Epidermal melanocyte (primary cell): ENCODE measurements at regions not wholly inside any gene's neighbourhood (a gene's known extent, or its start where the extent isn't known, plus 50 kb on each side); places are given as distances from the start of the nearest gene placed in this dataset.
"Not testable (repeated sequence)": the region's sequence is repeated elsewhere in the genome, so short reads cannot be mapped to it uniquely, and the experiment has no call there.

Source experiments
- DNase-seq: peaks from one replicate; pipeline ENCODE4 v3.0.0; 2011; ENCODE audit warnings: low spot score; ENCODE audit not compliant: insufficient read length

DNA sequence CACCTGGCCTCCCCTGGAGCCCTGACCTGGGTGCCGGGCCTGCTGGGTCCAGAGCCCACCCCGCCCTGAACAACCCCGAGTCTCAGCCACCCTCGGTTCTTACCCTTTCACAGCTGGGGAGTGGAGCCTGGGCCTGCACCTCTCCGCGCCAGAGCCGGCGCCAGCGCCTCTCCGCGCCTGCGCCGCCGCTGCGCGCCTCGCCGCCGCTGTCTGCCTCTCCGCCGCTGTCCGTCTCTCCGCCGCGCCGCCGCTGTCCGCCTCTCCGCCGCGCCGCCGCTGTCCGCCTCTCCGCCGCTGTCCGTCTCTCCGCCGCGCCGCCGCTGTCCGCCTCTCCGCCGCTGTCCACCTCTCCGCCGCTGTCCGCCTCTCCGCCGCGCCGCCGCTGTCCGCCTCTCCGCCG is 326.9 kb upstream of the PLGLB1 start:
- DNase-seq, result not testable (repeated sequence)

DNA sequence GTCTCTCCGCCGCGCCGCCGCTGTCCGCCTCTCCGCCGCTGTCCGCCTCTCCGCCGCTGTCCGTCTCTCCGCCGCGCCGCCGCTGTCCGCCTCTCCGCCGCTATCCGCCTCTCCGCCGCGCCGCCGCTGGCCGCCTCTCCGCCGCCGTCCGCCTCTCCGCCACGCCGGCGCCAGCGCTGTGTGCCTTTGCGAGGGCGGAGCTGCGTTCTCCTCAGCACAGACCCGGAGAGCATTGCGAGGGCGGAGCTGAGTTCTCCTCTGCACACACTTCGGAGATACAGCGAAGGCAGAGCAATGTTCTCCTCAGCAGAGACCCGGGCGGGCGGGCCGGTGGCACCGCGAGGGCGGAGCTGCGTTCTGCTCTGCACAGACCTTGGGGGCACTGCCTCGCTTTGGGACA is 327.4 kb upstream of the PLGLB1 start:
- not testable (repeated sequence) for DNase-seq

DNA sequence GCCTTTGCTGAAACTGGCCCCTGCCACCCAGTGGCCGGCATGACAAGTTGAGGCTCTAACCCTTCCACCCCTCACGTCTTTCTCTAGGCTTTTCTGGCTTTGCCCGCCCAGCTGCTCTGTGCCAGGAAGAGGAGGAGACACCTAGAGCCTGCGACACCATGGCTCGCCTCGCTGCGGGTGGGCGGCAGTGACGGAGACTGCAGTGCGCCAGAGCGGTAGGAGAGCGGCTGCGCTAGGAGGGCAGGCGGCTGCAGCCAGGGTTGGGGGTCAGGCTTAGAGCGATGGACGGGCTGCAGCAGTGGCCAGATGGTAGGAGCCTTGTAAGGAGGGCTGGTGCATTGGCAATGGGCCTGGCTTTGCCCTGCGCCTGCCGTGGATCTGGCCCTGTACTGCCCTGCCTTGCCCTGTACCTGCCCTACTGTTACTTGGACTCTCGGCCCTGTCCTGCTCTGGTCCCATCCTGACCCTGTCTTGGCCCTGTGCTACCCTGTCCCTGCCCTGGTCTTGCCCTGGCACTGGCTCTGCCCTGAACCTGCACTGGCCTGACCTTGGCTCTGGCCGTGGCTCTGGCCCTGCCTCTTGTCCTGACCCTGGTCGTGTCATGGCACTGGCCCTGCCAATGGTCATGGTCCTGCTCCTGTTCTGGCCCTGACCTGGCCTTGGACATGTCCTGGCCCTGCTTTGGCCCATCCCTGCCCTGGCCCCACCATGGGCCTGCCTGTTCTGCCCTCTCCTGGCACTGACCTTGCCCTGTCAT is 330.7 kb upstream of the PLGLB1 start:
- DNase-seq, result not testable (repeated sequence)

DNA sequence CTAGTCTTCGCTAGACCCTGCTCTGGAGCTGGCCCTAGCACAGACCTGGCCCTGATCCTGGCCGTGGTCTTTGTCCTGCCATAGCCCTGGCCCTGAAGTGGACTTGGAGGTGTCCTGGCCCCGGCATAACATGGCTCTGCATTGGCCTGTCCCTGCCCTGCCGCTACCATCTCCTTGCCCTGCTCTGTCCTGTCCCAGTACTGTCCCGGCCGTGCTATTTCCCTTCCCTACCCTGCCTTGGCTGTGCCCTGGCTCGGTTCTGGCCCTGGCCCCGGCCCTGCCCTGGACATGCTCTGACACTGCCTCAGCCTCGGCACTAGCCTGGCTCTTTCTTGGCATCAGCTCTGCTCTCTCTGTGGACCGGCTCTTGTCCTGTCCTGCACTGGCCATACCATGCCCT is 331.8 kb upstream of the PLGLB1 start:
- DNase-seq, result not testable (repeated sequence)

DNA sequence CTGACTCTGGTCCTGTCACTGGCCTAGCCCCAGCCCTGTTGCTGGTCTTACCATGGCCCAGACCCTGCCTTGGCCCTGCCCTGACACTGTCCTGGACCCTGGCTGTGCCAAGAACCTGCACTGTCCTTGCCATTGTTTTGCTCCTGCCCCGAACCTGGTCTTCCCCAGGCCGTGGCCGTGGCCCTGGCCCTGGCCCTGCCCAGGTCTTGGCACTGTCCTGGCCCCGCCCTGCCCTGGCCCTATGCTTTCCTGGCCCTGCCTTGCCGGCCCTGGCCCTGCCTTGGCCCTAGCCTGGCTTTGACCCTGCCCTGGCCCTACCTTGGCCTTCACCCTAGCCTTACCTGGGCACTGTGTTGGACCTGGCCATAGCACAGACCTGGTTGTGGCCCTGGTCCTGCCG is 332.5 kb upstream of the PLGLB1 start:
- not testable (repeated sequence) for DNase-seq

DNA sequence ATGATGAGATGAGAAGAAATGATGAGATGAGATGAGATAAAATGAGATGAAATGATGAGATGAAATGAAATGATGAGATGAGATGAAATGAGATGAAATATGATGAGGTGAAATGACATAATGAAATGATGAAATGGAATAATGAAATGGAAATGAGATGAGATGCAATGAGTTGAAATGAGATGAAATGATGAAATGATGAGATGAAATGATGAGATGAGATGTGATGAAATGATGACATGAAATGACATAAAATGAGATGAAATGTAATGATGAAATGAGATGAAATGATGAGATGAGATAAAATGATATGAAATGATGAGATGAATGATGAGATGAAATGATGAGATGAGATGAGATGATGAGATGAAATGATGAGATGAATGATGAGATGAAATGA is 338.6 kb upstream of the PLGLB1 start:
- DNase-seq, result not testable (repeated sequence)

DNA sequence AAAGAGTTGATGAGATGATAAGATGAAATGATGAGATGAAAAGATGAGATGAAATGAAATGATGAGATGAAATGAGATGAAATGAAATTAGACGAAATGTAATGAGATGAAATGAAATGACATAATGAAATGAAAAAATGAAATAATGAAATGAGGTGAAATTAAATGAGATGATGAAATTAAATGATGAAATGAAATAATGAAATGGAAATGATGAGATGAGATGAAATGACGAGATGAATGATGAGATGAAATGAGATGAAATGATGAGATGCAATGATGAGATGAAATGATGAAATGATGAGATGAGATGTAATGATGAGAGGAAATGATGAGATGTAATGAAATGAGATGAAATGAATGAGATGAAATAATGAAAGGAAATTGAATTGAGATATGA is 339.3 kb upstream of the PLGLB1 start:
- DNase-seq, result not testable (repeated sequence)

DNA sequence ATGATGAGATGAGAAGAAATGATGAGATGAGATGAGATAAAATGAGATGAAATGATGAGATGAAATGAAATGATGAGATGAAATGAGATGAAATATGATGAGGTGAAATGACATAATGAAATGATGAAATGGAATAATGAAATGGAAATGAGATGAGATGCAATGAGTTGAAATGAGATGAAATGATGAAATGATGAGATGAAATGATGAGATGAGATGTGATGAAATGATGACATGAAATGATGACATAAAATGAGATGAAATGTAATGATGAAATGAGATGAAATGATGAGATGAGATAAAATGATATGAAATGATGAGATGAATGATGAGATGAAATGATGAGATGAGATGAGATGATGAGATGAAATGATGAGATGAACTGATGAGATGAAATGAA is 340.2 kb upstream of the PLGLB1 start:
- DNase-seq, result not testable (repeated sequence)

DNA sequence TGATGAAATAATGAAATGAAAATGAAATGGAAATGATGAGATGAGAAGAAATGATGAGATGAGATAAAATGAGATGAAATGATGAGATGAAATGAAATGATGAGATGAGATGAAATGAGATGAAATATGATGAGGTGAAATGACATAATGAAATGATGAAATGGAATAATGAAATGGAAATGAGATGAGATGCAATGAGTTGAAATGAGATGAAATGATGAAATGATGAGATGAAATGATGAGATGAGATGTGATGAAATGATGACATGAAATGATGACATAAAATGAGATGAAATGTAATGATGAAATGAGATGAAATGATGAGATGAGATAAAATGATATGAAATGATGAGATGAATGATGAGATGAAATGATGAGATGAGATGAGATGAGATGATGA is 342.7 kb upstream of the PLGLB1 start:
- DNase-seq, result not testable (repeated sequence)

DNA sequence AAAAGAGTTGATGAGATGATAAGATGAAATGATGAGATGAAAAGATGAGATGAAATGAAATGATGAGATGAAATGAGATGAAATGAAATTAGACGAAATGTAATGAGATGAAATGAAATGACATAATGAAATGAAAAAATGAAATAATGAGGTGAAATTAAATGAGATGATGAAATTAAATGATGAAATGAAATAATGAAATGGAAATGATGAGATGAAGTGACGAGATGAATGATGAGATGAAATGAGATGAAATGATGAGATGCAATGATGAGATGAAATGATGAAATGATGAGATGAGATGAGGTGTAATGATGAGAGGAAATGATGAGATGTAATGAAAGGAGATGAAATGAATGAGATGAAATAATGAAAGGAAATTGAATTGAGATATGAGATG is 343.4 kb upstream of the PLGLB1 start:
- not testable (repeated sequence) for DNase-seq

DNA sequence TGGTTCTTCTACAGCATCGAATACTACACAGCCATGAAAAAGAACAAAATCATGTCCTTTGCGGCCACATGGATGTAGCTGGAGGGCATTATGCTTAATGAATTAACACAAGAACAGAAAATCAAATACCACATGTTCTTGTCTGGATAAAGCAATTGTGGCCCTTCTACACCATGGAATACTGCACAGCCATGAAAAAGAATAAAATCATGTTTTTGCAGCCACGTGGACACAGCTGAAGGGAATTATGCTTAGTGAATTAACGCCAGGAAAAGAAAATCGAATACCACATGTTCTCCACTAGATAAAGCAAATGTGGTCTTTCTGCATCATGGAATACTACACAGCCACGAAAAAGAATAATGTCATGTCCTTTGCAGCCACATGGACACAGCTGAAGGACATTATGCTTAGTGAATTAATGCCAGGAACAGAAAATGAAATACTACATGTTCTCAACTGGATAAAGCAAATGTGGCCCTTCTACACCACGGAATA is 361.8 kb upstream of the PLGLB2 start:
- not testable (repeated sequence) for DNase-seq

DNA sequence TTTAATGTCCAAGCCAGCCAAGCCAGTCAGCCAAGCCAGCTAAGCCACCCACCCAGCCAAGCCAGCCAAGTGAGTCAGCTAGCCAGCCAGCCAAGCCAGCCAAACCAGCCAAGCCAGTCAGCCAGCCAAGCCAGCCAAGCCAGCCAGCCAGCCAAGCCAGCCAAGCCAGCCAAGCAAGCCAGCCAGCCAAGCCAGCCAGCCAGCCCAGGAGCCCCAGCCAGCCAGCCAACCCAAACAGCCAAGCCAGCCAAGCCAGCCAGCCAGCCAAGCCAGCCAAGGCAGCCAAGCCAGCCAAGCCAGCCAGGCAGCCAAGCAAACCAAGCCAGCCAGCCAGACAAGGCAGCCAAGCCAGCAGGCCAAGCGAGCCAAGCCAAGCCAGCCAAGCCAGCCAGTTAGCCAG is 352.1 kb upstream of the PLGLB2 start:
- DNase-seq, result not testable (repeated sequence)

DNA sequence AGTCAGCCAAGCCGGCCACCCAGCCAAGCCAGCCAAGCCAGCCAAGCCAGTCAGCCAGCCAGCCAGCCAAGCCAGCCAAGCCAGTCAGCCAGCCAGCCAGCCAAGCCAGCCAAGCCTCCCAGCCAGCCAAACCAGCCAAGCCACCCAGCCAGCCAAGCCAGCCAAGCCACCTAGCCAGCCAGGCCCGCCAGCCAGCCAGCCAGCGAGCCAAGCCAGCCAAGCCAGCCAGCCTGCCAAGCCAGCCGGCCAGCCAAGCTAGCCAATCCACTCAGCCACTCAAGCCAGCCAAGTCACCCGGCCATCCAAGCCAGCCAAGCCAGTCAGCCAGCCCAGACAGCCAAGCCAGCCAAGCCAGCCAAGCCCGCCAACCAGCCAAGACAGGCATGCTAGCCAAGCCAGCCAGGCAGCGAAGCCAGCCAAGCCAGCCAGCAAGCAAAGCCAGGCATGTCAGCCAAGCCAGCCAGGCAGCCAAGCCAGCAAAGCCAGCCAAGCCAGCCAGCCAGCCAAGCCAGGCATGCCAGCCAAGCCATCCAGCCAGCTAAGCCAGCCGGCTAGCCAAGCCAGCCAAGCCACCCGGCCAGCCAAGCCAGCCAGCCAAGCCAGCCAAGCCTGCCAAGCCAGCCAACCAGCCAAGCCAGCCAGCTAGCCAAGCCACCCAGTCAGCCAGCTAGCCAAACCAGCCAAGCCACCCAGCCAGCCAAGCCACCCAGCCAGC is 351.2 kb upstream of the PLGLB2 start:
- DNase-seq, result not testable (repeated sequence)

DNA sequence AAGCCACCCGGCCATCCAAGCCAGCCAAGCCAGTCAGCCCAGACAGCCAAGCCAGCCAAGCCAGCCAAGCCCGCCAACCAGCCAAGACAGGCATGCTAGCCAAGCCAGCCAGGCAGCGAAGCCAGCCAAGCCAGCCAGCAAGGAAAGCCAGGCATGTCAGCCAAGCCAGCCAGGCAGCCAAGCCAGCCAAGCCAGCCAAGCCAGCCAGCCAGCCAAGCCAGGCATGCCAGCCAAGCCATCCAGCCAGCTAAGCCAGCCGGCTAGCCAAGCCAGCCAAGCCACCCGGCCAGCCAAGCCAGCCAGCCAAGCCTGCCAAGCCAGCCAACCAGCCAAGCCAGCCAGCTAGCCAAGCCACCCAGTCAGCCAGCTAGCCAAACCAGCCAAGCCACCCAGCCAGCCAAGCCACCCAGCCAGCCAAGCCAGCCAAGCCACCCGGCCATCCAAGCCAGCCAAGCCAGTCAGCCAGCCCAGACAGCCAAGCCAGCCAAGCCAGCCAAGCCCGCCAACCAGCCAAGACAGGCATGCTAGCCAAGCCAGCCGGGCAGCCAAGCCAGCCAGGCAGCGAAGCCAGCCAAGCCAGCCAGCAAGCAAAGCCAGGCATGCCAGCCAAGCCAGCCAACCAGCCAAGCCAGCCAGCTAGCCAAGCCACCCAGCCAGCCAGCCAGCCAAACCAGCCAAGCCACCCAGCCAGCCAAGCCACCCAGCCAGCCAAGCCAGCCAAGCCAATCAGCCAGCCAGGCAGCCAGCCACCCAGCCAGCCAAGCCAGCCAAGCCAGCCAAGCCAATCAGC is 350.4 kb upstream of the PLGLB2 start:
- not testable (repeated sequence) for DNase-seq

DNA sequence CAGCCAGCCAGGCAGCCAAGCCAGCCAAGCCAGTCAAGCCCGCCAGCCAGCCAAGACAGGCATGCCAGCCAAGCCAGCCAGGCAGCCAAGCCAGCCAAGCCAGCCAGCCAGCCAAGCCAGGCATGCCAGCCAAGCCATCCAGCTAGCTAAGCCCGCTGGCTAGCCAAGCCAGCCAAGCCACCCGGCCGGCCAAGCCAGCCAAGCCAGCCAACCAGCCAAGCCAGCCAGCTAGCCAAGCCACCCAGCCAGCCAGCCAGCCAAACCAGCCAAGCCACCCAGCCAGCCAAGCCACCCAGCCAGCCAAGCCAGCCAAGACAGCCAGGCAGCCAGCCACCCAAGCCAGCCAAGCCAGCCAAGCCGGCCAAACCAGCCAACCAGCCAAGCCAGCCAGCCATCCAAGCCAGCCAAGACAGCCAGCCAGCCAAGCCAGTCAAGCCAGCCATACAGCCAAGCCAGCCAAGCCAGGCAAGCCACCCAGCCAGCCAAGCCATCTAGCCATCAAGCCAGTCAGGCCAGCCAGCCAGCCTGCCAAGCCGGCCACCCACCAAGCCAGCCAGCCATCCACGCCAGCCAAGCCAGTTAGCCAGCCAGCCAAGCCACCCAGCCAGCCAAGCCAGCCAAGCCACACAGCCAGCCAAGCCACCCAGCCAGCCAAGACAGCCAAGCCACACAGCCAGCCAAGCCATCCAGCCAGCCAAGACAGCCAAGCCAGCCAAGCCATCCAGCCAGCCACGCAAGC is 349.2 kb upstream of the PLGLB2 start:
- not testable (repeated sequence) for DNase-seq

DNA sequence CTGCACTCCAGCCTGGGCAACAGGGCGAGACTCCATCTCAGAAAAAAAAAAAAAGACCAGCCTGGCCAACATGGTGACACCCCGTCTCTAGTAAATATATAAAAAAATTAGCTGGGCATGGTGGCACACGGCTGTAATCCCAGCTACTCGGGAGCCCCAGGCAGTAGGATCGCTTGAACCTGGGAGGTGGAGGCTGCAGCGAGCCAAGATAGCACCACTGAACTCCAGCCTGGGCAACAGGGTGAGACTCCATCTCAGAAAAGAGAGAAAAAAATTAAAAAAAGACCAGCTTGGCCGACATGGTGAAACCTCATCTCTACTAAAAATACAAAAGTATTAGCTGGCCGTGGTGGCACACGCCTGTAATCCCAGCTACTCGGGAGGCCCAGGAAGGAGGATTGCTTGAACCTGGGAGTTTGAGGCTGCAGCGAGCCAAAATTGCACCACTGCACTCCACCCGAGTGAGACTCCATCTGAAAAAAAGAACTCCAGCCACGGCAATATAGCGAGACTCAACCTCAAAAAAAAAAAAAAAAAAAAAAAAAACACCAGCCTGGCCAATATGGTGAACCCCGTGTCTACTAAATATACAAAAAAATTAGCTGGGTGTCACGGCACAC is 346.1 kb upstream of the PLGLB2 start:
- DNase-seq, result no peak

DNA sequence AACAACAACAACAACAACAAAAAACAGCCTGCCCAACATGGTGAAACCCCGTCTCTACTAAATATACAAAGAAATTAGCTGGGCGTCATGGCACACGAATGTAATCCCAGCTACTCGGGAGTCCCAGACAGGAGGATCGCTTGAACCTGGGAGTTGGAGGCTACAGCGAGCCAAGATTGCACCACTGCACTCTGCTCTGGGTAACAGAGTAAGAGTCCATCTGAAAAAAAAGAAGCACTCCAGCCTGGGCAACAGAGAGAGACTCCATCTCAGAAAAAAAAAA is 344.1 kb upstream of the PLGLB2 start:
- no peak for DNase-seq

DNA sequence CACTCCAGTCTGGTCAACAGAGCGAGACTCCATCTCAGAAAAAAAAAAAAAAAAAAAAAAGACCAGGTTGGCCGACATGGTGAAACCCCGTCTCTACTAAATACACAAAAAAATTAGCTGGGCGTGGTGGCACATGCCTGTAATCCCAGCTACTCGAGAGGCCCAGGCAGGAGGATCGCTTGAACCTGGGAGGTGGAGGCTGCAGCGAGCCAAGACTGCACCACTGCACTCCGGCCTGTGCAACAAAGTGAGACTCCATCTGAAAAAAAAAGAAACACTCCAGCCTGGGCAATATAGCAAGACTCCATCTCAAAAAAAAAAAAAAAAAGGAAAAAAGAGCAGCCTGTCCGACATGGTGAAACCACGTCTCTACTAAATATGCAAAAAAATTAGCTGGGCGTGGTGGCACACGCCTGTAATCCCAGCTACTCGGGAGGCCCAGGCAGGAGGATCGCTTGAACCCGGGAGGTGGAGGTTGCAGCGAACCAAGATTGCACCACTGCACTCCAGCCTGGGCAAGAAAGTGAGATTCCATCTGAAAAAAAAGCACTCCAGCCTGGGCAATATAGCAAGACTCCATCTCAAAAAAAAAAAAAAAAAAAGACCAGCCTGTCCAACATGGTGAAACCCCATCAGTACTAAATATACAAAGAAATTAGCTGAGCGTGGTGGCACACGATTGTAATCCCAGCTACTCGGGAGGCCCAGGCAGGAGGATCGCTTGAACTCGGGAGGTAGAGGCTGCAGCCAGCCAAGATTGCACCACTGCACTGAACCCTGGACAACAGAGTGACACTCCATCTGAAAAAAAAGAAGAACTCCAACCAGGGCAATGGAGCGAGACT is 343.3 kb upstream of the PLGLB2 start:
- not testable (repeated sequence) for DNase-seq

DNA sequence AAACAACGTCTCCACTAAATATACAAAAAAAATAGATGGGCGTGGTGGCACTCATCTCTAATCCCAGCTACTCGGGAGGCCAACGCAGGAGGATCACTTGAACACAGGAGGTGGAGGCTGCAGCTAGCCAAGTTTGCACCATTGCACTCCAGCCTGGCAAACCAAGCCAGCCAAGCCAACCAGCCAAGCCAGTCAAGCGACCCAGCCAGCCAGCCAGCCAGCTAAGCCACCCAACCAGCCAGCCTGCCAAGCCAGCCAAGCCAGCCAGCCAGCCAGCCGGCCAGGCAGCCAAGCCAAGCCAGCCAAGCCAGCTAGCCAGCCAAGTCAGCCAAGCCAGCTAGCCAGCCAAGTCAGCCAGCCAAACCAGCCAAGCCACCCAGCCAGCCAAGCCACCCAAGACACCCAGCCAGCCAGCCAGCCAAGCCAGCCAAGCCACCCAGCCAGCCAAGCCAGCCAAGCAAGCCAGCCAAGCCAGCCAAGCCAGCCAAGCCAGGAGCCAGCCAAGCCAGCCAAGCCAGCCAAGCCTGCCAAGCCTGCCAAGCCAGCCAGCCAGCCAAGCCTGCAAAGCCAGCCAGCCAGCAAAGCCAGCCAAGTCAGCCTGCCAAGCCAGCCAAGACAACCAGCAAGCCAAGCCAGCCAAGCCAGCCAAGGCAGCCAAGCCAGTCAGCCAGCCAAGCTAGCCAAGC is 342.2 kb upstream of the PLGLB2 start:
- DNase-seq, result not testable (repeated sequence)
